ENCODE measurements at regions not wholly inside any gene's neighbourhood (a gene's known extent, or its start where the extent isn't known, plus 50 kb on each side); places are given as distances from the start of the nearest gene placed in this dataset.
"Not testable (repeated sequence)": the region's sequence is repeated elsewhere in the genome, so short reads cannot be mapped to it uniquely, and the experiment has no call there.

- CTCF ChIA-PET: no interaction called here
- POLR2A ChIA-PET: no interaction called here
Measured at GRCh38 chr7:86212976-86213375, 430.7 kb upstream of the GRM3 start.

- CTCF ChIA-PET: no interaction called here
- POLR2A ChIA-PET: no interaction called here
Measured at GRCh38 chr7:86209036-86209435, 434.7 kb upstream of the GRM3 start.

GRCh38 chr7:86207740-86208139 is 436.0 kb upstream of the GRM3 start:
- POLR2A ChIA-PET: no interaction called here
- CTCF ChIA-PET: no interaction called here

GRCh38 chr7:86202833-86203232 is 440.9 kb upstream of the GRM3 start:
- ChIA-PET CTCF (no interaction called here), POLR2A (no interaction called here)

- ChIA-PET POLR2A (no interaction called here), CTCF (no interaction called here)
Measured at GRCh38 chr7:86201767-86202166, 441.9 kb upstream of the GRM3 start.

GRCh38 chr7:86199881-86200614 is 443.7 kb upstream of the GRM3 start:
- POLR2A ChIA-PET: no interaction called here
- CTCF ChIA-PET: no interaction called here

GRCh38 chr7:86190351-86190750 is 453.4 kb upstream of the GRM3 start:
- ChIA-PET POLR2A (no interaction called here), CTCF (no interaction called here)

GRCh38 chr7:86181474-86181873 is 462.2 kb upstream of the GRM3 start:
- ChIA-PET POLR2A (no interaction called here), CTCF (no interaction called here)

GRCh38 chr7:86164827-86165226 is 478.9 kb upstream of the GRM3 start:
- ChIA-PET CTCF (no interaction called here), POLR2A (no interaction called here)

- POLR2A ChIA-PET: no interaction called here
- CTCF ChIA-PET: no interaction called here
Measured at GRCh38 chr7:86158111-86158510, 485.6 kb upstream of the GRM3 start.

GRCh38 chr7:86155623-86156022 is 488.1 kb upstream of the GRM3 start:
- POLR2A ChIA-PET: no interaction called here
- CTCF ChIA-PET: no interaction called here

GRCh38 chr7:86152926-86153325 is 490.8 kb upstream of the GRM3 start:
- CTCF ChIA-PET: no interaction called here
- POLR2A ChIA-PET: no interaction called here

- ChIA-PET POLR2A (no interaction called here), CTCF (no interaction called here)
Measured at GRCh38 chr7:86149024-86149665, 494.6 kb upstream of the GRM3 start.

- POLR2A ChIA-PET: no interaction called here
- CTCF ChIA-PET: no interaction called here
Measured at GRCh38 chr7:86148501-86148900, 495.2 kb upstream of the GRM3 start.

GRCh38 chr7:86137343-86137742 is 506.4 kb upstream of the GRM3 start:
- ChIA-PET POLR2A (no interaction called here), CTCF (no interaction called here)

GRCh38 chr7:86130268-86130667 is 513.4 kb upstream of the GRM3 start:
- POLR2A ChIA-PET: no interaction called here
- CTCF ChIA-PET: no interaction called here

GRCh38 chr7:86123476-86123875 is 520.2 kb upstream of the GRM3 start:
- CTCF ChIA-PET: no interaction called here

GRCh38 chr7:86094166-86094669 is 549.5 kb upstream of the GRM3 start:
- ChIA-PET POLR2A (no interaction called here), CTCF (no interaction called here)

More at GRCh38 chr7:86123476-86123875, 520.2 kb upstream of the GRM3 start:
- POLR2A ChIA-PET: no interaction called here

- CTCF ChIA-PET: no interaction called here
- POLR2A ChIA-PET: no interaction called here
Measured at GRCh38 chr7:86091369-86091768, 552.3 kb upstream of the GRM3 start.

- CTCF ChIA-PET: no interaction called here
- POLR2A ChIA-PET: no interaction called here
Measured at GRCh38 chr7:86089455-86089854, 554.3 kb upstream of the GRM3 start.

GRCh38 chr7:86064572-86064971 is 579.1 kb upstream of the GRM3 start:
- POLR2A ChIA-PET, CTCF ChIA-PET: not testable (repeated sequence)

GRCh38 chr7:86058649-86059048 is 585.1 kb upstream of the GRM3 start:
- POLR2A ChIA-PET: no interaction called here
- CTCF ChIA-PET: no interaction called here
